HG02852 (cell line): ENCODE measurements at regions not wholly inside any gene's neighbourhood (a gene's known extent, or its start where the extent isn't known, plus 50 kb on each side); places are given as distances from the start of the nearest gene placed in this dataset.

Experiments
- ATAC-seq: cut with Tn5 transposase; IDR thresholded peaks from one replicate; pipeline ENCODE4 v1.9.1; 2021; ENCODE audit warnings: mild to moderate bottlenecking, moderate library complexity; ENCODE audit not compliant: unreplicated experiment

GRCh38 chr17:55829995-55830612, 79.3 kb downstream of the PCTP start:
- no peak for ATAC-seq

- no peak for ATAC-seq
Measured at GRCh38 chr17:55830699-55831471, 80.0 kb downstream of the PCTP start.

DNA sequence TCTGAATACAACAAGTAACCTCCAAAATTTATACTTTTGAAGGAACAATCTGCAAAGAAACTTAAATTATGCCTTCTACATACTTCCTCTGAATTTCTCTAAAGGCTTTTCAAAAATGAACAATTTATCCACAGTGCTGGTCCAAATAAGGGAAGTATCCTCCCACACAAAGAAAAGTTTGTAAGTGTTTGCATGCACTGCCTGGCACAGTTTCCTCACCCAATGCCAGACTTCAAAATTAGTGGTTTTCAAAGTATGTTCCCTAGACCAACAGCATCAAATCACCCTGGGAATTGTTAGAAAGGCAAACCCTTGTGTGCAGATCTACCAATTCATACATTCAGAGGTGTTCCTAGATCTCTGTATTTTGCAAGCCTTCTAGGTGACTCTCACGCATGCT, 82.5 kb downstream of the PCTP start:
- ATAC-seq: no peak

DNA sequence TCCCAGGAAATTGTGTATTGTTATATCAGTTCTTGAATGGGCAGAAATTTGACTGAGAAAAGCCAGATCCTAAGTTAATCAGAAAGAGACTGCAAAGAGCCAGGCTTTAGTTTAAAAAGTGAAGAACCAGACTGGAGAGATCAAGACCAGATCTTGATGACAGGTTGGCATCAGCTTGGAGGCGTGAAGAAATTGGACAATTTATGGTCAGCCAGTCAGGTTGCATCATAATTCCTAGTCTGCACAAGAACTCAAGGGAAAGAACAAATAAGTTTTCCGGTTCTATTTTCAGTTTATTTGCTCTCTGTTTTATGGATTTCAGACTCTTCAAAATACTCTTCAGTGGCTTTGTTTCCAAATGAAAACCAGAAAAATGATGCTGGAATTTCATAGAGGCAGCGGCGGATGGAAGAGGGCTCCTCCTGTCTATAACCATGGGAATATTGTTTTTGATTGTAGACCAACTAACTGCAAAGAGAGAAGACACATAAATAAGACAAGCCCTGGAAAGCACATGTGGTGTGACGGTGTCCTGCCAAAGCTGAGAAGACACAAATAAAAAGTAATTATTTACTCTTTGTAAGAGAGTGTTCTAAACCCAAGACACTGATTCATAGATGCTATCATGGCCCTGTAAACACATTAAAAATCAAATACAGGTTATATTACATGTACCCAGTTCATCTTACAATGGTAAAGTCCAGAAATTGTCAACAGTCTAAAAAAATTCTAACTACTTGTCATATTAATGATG, 91.7 kb downstream of the PCTP start:
- no peak for ATAC-seq

GRCh38 chr17:55843785-55844184, 92.9 kb downstream of the PCTP start:
- ATAC-seq: no peak

- no peak for ATAC-seq
Measured at GRCh38 chr17:55845385-55845784, 94.5 kb downstream of the PCTP start.

- no peak for ATAC-seq
Measured at GRCh38 chr17:55846745-55847144, 95.9 kb downstream of the PCTP start.

DNA sequence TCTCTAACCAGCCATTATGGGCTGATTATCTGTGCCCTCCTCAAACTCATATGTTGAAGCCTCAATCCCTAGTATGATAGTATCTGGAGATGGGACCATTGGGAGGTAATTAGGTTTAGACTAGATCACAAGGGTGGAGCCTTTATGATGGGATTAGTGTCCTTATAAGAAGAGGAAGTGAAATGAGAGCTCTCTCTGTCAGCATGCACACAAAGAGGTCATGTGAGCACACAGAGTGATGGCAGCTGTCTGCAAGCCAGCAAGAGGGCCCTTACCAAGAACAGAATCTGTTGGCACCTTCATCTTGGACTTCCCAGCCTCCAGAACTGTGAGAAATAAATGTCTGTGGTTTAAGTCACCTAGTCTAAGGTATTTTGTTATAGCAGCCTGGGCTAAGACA, 101.9 kb downstream of the PCTP start:
- no peak for ATAC-seq

DNA sequence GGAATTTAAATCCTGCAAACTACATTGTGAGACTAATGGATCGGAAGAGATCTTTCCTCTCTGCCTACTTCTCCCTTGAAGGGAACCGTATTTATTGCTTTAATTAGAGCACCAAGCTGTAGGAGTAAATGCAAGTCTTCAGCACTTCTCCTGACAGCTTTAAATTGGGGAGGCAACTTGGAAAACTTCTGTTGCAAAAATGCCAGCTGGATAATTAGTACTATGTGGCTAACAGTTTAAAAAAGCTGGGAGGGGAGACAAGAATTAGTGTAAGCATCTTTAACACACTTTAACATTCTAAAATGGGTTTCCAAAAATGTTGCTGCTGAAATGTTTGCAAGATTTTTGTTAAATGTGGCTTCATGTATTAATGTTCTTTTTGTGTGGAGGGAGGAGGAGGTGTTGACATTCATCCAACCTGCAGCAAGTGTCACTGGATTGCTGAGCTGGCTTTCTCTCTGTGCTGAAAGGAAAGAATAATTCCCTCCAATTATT, 108.5 kb downstream of the PCTP start:
- ATAC-seq: no peak

- ATAC-seq: no peak
Measured at GRCh38 chr17:55865072-55865762, 114.4 kb downstream of the PCTP start.

DNA sequence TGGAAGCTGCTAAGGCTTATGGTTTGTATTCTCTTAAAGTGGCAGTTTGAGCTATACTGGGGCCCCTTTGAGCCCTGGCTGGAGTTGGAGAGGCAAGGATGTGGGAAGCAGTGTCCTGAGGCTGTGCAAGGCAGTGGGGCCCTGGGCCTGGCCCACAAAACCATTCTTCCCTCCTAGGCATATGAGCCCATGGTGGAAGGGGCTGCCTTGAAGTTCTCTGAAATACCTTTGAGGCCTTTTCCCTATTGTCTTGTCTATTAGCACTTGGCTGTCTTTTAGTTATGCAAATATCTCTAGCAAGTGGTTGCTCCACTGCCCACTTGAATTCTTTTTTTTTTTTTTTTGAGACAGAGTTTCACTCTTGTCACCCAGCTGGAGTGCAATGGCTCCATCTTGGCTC, 119.2 kb downstream of the PCTP start:
- ATAC-seq: no peak

GRCh38 chr17:55872374-55872773, 121.5 kb downstream of the PCTP start:
- peak; percentile 62 for ATAC-seq

- no peak for ATAC-seq
Measured at GRCh38 chr17:55873017-55873758, 122.3 kb downstream of the PCTP start.

GRCh38 chr17:55883149-55883548, 132.3 kb downstream of the PCTP start:
- ATAC-seq: no peak

GRCh38 chr17:55887531-55887930, 136.7 kb downstream of the PCTP start:
- ATAC-seq: no peak

- ATAC-seq: no peak
Measured at GRCh38 chr17:55889271-55889670, 138.4 kb downstream of the PCTP start.

DNA sequence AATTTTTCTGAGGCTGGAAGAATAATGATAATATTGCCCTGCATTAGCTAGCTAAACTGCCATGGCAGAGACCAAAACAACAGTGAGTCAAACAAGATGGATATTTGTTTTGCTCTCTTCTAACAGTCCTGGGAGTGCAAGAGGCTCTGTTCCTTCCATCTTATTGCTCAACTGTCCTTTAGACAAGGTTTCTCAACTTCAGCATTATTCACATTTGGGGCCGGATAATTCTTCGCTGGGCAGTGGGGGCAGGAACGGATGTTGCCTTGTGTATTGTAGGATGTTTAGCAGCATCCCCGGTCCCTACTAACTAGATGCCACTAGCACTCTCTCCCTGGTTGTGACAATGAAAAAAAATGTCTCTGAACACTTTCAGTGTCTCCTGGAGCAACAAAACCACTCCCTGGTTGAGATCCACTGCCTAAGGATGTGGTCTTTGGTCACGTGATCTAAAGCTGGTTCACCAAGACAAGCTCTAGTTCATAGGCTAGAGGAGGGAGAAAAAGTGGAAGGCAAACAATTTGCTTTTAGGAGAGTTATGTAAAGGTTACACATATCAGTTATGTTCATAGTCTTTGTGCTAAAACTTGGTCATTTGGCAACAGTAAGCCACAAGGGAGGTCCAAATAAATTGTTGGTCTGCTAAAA, 144.4 kb downstream of the PCTP start:
- no peak for ATAC-seq

GRCh38 chr17:55897301-55897700, 146.4 kb downstream of the PCTP start:
- no peak for ATAC-seq

GRCh38 chr17:55898195-55898594, 147.3 kb downstream of the PCTP start:
- ATAC-seq: no peak

GRCh38 chr17:55900188-55900587, 149.3 kb downstream of the PCTP start:
- no peak for ATAC-seq
